ENCODE measurements at regions not wholly inside any gene's neighbourhood (a gene's known extent, or its start where the extent isn't known, plus 50 kb on each side); places are given as distances from the start of the nearest gene placed in this dataset.

GRCh38 chr7:25704413-25704812 lies 447.6 kb upstream of the NFE2L3 start:
- H3K4me3 ChIP-seq (ENCODE audit: low read depth, poor library complexity, severe bottlenecking) = no peak overlapping the region
- TF ChIP-seq CTCF (IDR thresholded peaks at IDR 0.05) (no peak), POLR2A (IDR thresholded peaks at IDR 0.05) (no peak)
- intact Hi-C loops (cut with DNase I; ENCODE audit: low total_unique reads) = no loop called here
- no peak for DNase-seq (ENCODE audit: low spot score in 2 of 2)
- 92 to 94% methylated on average over 8 of the region's 8 CpGs for WGBS, 2 donors

- TF ChIP-seq POLR2A (IDR thresholded peaks at IDR 0.05) (no peak), CTCF (IDR thresholded peaks at IDR 0.05) (no peak)
- WGBS, 2 donors = 91 to 97% methylated on average over 5 of the region's 5 CpGs
- no peak for DNase-seq (ENCODE audit: low spot score in 2 of 2)
- H3K4me3 ChIP-seq (ENCODE audit: low read depth, poor library complexity, severe bottlenecking) = no peak overlapping the region
- intact Hi-C loops (cut with DNase I; ENCODE audit: low total_unique reads) = no loop called here
Measured at GRCh38 chr7:25706764-25707163, 445.2 kb upstream of the NFE2L3 start.

- DNase-seq (ENCODE audit: low spot score in 2 of 2) = no peak
- WGBS, 2 donors = 50 to 55% methylated on average over 9 of the region's 9 CpGs
- intact Hi-C loops (cut with DNase I; ENCODE audit: low total_unique reads) = no loop called here
- TF ChIP-seq CTCF (IDR thresholded peaks at IDR 0.05) (no peak), POLR2A (IDR thresholded peaks at IDR 0.05) (no peak)
- no peak overlapping the region for H3K4me3 ChIP-seq (ENCODE audit: low read depth, poor library complexity, severe bottlenecking)
Measured at GRCh38 chr7:25707768-25708620, 444.0 kb upstream of the NFE2L3 start.

- intact Hi-C loops (cut with DNase I; ENCODE audit: low total_unique reads) = no loop called here
- no peak for DNase-seq (ENCODE audit: low spot score in 2 of 2)
- H3K4me3 ChIP-seq (ENCODE audit: low read depth, poor library complexity, severe bottlenecking) = no peak overlapping the region
- TF ChIP-seq POLR2A (IDR thresholded peaks at IDR 0.05) (no peak), CTCF (IDR thresholded peaks at IDR 0.05) (no peak)
- 66 to 78% methylated on average over 1 of the region's 1 CpG for WGBS, 2 donors
Measured at GRCh38 chr7:25710959-25711358, 441.0 kb upstream of the NFE2L3 start.

- WGBS, 2 donors = 64 to 74% methylated on average over 1 of the region's 1 CpG
- no peak for DNase-seq (ENCODE audit: low spot score in 2 of 2)
- no peak overlapping the region for H3K4me3 ChIP-seq (ENCODE audit: low read depth, poor library complexity, severe bottlenecking)
- TF ChIP-seq CTCF (IDR thresholded peaks at IDR 0.05) (no peak), POLR2A (IDR thresholded peaks at IDR 0.05) (no peak)
- intact Hi-C loops (cut with DNase I; ENCODE audit: low total_unique reads) = no loop called here
Measured at GRCh38 chr7:25711940-25712339, 440.1 kb upstream of the NFE2L3 start.

- no peak for TF ChIP-seq POLR2A (IDR thresholded peaks at IDR 0.05)
- no peak for TF ChIP-seq CTCF (IDR thresholded peaks at IDR 0.05)
- WGBS, 2 donors = 26 to 32% methylated on average over 1 of the region's 1 CpG
- no peak overlapping the region for H3K4me3 ChIP-seq (ENCODE audit: low read depth, poor library complexity, severe bottlenecking)
- intact Hi-C loops (cut with DNase I; ENCODE audit: low total_unique reads) = no loop called here
- no peak for DNase-seq (ENCODE audit: low spot score in 2 of 2)
Measured at GRCh38 chr7:25712500-25712899, 439.5 kb upstream of the NFE2L3 start.
